ENCODE measurements at regions not wholly inside any gene's neighbourhood (a gene's known extent, or its start where the extent isn't known, plus 50 kb on each side); places are given as distances from the start of the nearest gene placed in this dataset.

GRCh38 chr20:24135781-24136180, 147.2 kb upstream of the GGTLC1 start:
- POLR2A ChIA-PET = no interaction called here
- no peak for TF ChIP-seq CTCF (IDR thresholded peaks at IDR 0.05; ENCODE audit: low read depth, low read length)
- no peak for DNase-seq (ENCODE audit: low read depth, low spot score)
- H3K27me3 ChIP-seq (ENCODE audit: control insufficient read depth, insufficient read depth, low read length) = no peaks in the 10 kb centered on the region
- H3K27ac ChIP-seq (ENCODE audit: low read depth, low read length) = no peak overlapping the region
- CTCF ChIA-PET = no interaction called here
- H3K4me3 ChIP-seq (ENCODE audit: low read depth, low read length) = no peak overlapping the region
- H3K9me3 ChIP-seq (ENCODE audit: control insufficient read depth, insufficient read depth, low read length) = no peaks in the 10 kb centered on the region; the same call in 1 of the 2 replicates

- ChIA-PET POLR2A (no interaction called here), CTCF (no interaction called here)
- H3K27me3 ChIP-seq (ENCODE audit: control insufficient read depth, insufficient read depth, low read length) = no peaks in the 10 kb centered on the region
- no peak overlapping the region for H3K4me3 ChIP-seq (ENCODE audit: low read depth, low read length)
- no peak for TF ChIP-seq CTCF (IDR thresholded peaks at IDR 0.05; ENCODE audit: low read depth, low read length)
- H3K9me3 ChIP-seq (ENCODE audit: control insufficient read depth, insufficient read depth, low read length) = no peaks in the 10 kb centered on the region; the same call in 1 of the 2 replicates
- no peak overlapping the region for H3K27ac ChIP-seq (ENCODE audit: low read depth, low read length)
- no peak for DNase-seq (ENCODE audit: low read depth, low spot score)
Measured at GRCh38 chr20:24134930-24135329, 146.4 kb upstream of the GGTLC1 start.

GRCh38 chr20:24134284-24134683, 145.7 kb upstream of the GGTLC1 start:
- ChIA-PET POLR2A (no interaction called here), CTCF (no interaction called here)
- H3K27ac ChIP-seq (ENCODE audit: low read depth, low read length) = no peak overlapping the region

GRCh38 chr20:24132246-24132645, 143.7 kb upstream of the GGTLC1 start:
- Histone ChIP-seq H3K4me3 (ENCODE audit: low read depth, low read length) (no peak overlapping the region), H3K27ac (ENCODE audit: low read depth, low read length) (no peak overlapping the region), H3K27me3 (ENCODE audit: control insufficient read depth, insufficient read depth, low read length) (no peaks in the 10 kb centered on the region), H3K9me3 (ENCODE audit: control insufficient read depth, insufficient read depth, low read length) (no peaks in the 10 kb centered on the region; the same call in 1 of the 2 replicates)
- TF ChIP-seq CTCF (IDR thresholded peaks at IDR 0.05; ENCODE audit: low read depth, low read length) = no peak
- POLR2A ChIA-PET = no interaction called here
- no peak for DNase-seq (ENCODE audit: low read depth, low spot score)
- CTCF ChIA-PET = no interaction called here

More at GRCh38 chr20:24134284-24134683, 145.7 kb upstream of the GGTLC1 start:
- no peaks in the 10 kb centered on the region for H3K27me3 ChIP-seq (ENCODE audit: control insufficient read depth, insufficient read depth, low read length)
- no peak overlapping the region for H3K4me3 ChIP-seq (ENCODE audit: low read depth, low read length)
- TF ChIP-seq CTCF (IDR thresholded peaks at IDR 0.05; ENCODE audit: low read depth, low read length) = no peak
- no peaks in the 10 kb centered on the region; the same call in 1 of the 2 replicates for H3K9me3 ChIP-seq (ENCODE audit: control insufficient read depth, insufficient read depth, low read length)
- no peak for DNase-seq (ENCODE audit: low read depth, low spot score)

GRCh38 chr20:24131684-24132083, 143.1 kb upstream of the GGTLC1 start:
- Histone ChIP-seq H3K27me3 (ENCODE audit: control insufficient read depth, insufficient read depth, low read length) (no peaks in the 10 kb centered on the region), H3K4me3 (ENCODE audit: low read depth, low read length) (no peak overlapping the region), H3K27ac (ENCODE audit: low read depth, low read length) (no peak overlapping the region), H3K9me3 (ENCODE audit: control insufficient read depth, insufficient read depth, low read length) (no peaks in the 10 kb centered on the region; the same call in 1 of the 2 replicates)
- DNase-seq (ENCODE audit: low read depth, low spot score) = no peak
- ChIA-PET POLR2A (no interaction called here), CTCF (no interaction called here)
- TF ChIP-seq CTCF (IDR thresholded peaks at IDR 0.05; ENCODE audit: low read depth, low read length) = no peak
